ENCODE measurements at regions not wholly inside any gene's neighbourhood (a gene's known extent, or its start where the extent isn't known, plus 50 kb on each side); places are given as distances from the start of the nearest gene placed in this dataset.

DNA sequence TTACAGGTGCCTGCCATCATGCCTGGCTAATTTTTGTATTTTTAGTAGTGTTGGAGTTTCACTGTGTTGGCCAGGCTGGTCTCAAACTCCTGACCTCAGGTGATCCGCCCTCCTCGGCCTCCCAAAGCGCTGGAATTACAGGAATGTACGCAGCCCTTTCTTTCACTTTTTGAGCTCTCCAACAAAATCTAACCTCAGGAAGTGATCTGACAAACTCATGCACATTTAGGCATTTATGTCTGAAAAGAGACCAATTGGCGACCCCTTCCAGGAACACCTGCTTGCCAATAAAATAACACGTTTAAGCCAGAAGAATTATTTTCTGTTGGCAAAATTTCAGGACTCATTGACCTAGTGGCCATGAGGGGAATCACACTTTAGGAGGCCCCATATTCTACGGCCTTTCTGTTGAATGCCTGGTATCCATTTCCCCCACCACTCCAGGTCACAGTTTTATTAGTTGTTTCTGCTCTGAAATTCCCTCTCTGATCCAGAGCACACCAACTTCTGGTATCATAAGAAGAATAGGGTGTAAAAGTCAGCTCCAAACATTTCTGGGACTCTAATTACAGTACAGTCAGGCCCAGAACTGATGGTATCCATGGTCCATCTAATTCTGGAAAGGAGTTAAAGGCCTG is 65.8 kb upstream of the FRMD4A start:
- TF ChIP-seq POLR2A (IDR thresholded peaks at IDR 0.05): no peak
- TF ChIP-seq, protein P1, sequence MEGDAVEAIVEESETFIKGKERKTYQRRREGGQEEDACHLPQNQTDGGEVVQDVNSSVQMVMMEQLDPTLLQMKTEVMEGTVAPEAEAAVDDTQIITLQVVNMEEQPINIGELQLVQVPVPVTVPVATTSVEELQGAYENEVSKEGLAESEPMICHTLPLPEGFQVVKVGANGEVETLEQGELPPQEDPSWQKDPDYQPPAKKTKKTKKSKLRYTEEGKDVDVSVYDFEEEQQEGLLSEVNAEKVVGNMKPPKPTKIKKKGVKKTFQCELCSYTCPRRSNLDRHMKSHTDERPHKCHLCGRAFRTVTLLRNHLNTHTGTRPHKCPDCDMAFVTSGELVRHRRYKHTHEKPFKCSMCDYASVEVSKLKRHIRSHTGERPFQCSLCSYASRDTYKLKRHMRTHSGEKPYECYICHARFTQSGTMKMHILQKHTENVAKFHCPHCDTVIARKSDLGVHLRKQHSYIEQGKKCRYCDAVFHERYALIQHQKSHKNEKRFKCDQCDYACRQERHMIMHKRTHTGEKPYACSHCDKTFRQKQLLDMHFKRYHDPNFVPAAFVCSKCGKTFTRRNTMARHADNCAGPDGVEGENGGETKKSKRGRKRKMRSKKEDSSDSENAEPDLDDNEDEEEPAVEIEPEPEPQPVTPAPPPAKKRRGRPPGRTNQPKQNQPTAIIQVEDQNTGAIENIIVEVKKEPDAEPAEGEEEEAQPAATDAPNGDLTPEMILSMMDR (IDR thresholded peaks at IDR 0.05): peak; percentile 25 to 40 (median 36)
- H3K9me3 ChIP-seq: no peaks in the 10 kb centered on the region
- intact Hi-C loops (cut with DNase I): no loop called here
- no peak overlapping the region for H3K27ac ChIP-seq
- DNase-seq (no peak), ATAC-seq (no peak)
- H3K36me3 ChIP-seq (replicated peaks in 1 of 2; ENCODE audit: insufficient read depth in 1 of 2, low read depth in 2 of 2): no peaks in the 10 kb centered on the region
- H3K27me3 ChIP-seq: no peaks in the 10 kb centered on the region
- H3K4me1 ChIP-seq: no peaks in the 10 kb centered on the region
- 74 to 77% methylated on average over 7 of the region's 7 CpGs for WGBS, 2 donors
- H3K4me3 ChIP-seq: no peak overlapping the region

DNA sequence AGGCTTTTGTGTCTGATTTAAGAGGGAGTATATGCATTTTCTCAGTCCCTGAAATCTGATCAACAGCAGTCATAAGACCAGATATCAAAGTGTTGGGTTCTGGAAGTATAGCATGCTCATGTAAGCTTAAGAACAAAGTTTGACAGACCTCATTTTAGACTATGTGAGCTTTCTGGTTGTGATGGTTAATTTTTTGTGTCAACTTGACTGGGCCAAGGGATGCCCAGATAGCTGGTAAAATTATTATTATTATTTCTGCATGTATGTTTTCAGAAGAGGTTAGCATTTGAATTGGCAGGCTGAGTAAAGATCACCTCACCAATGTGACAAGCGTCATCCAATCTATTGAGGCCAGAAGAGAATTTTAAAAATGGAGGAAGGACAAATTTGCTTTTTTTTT is 63.5 kb upstream of the FRMD4A start:
- Histone ChIP-seq H3K4me1 (no peaks in the 10 kb centered on the region), H3K36me3 (replicated peaks in 1 of 2; ENCODE audit: insufficient read depth in 1 of 2, low read depth in 2 of 2) (no peaks in the 10 kb centered on the region), H3K27ac (no peak overlapping the region), H3K9me3 (no peaks in the 10 kb centered on the region), H3K27me3 (no peaks in the 10 kb centered on the region), H3K4me3 (no peak overlapping the region)
- ATAC-seq (no peak), DNase-seq (no peak)
- no peak for TF ChIP-seq POLR2A (IDR thresholded peaks at IDR 0.05)
- TF ChIP-seq, protein P1 (IDR thresholded peaks at IDR 0.05): no peak
- intact Hi-C loops (cut with DNase I): no loop called here
- WGBS, 2 donors: 96 to 97% methylated on average over 1 of the region's 1 CpG

DNA sequence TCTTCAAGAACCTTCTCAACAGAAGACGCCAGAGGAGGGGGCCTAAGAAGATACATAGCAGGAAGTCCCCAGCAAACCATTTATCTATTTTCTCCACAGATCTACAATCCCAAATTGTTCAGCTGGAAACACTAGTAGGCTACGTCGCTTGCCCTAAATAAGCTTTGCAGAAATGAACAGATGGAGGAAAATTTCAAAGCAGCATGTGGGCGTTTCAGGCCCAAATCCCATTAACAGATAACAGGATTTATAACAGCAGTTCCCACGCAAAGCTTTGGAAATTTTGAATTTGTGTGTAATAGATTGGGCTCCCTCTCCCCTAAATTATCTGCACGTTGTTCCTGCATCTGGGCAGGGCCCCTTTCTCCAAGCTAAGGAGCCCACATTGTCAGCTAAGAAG is 60.6 kb upstream of the FRMD4A start:
- 91 to 98% methylated on average over 6 of the region's 6 CpGs for WGBS, 2 donors
- intact Hi-C loops (cut with DNase I): no loop called here
- H3K27me3 ChIP-seq: no peaks in the 10 kb centered on the region
- DNase-seq (no peak), ATAC-seq (no peak)
- H3K4me3 ChIP-seq: no peak overlapping the region
- no peak overlapping the region for H3K27ac ChIP-seq
- H3K9me3 ChIP-seq: no peaks in the 10 kb centered on the region
- no peaks in the 10 kb centered on the region for H3K36me3 ChIP-seq (replicated peaks in 1 of 2; ENCODE audit: insufficient read depth in 1 of 2, low read depth in 2 of 2)
- TF ChIP-seq, protein P1 (IDR thresholded peaks at IDR 0.05): no peak
- no peaks in the 10 kb centered on the region for H3K4me1 ChIP-seq

DNA sequence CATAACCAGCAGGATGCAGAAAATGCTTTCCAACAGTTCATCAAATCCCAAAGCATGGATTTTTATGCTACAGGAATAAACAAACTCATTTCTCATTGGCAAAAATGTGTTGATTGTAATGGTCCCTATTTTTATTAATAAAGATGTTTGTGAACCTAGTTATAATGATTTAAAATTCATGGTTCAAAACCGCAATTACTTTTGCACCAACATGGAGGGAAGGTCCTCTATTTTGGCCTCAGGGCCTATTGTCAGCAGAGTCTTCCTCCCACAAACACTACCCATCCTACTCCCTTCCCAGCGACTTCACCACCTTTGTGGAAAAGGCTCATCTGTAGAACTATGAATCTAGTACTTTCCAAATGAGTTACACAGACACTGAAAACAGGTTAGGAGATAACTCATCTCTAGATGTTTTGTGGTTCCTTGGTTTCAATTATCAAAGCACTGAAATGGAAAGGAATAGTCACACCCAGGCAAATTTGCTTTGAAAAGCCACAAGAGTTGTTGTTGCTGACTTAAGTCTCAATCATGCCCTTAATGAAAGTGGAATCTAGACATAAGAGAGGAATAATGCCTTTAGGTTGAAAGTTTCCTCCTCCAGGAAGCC is 59.4 kb upstream of the FRMD4A start:
- intact Hi-C loops (cut with DNase I): no loop called here
- Histone ChIP-seq H3K36me3 (replicated peaks in 1 of 2; ENCODE audit: insufficient read depth in 1 of 2, low read depth in 2 of 2) (no peaks in the 10 kb centered on the region), H3K4me3 (no peak overlapping the region), H3K27ac (no peak overlapping the region), H3K27me3 (no peaks in the 10 kb centered on the region), H3K9me3 (no peaks in the 10 kb centered on the region), H3K4me1 (no peaks in the 10 kb centered on the region)
- WGBS, 2 donors: 84 to 85% methylated on average over 2 of the region's 2 CpGs
- DNase-seq: no peak
- no peak for ATAC-seq
- no peak for TF ChIP-seq POLR2A (IDR thresholded peaks at IDR 0.05)
- TF ChIP-seq, protein P1 (IDR thresholded peaks at IDR 0.05): no peak

All from body of pancreas (tissue), 4 donors.